Body of pancreas (tissue), 4 donors: ENCODE measurements at regions not wholly inside any gene's neighbourhood (a gene's known extent, or its start where the extent isn't known, plus 50 kb on each side); places are given as distances from the start of the nearest gene placed in this dataset.

ENCODE experiments used
- CTCF ChIP-seq, 7 experiments: fragments of 450-650 bp in 4 of 7; fragments of 200-600 bp in 3 of 7; sonication (generic) in 3 of 7; IDR thresholded peaks; one replicate each; pipeline ENCODE4 v1.5.1; 2016 to 2019; ENCODE audit warnings: antibody characterized with exemption in 7 of 7
- POLR2A ChIP-seq, 3 donors: fragments of 450-650 bp; IDR thresholded peaks; one replicate each; pipeline ENCODE4 v1.6.1; 2016; ENCODE audit warnings: antibody characterized with exemption in 3 of 3, mild to moderate bottlenecking in 2 of 3

GRCh38 chr16:73871088-73871733, 425.4 kb upstream of the PSMD7 start:
- TF ChIP-seq CTCF (IDR thresholded peaks at IDR 0.05) = no peak
- TF ChIP-seq POLR2A (IDR thresholded peaks at IDR 0.05) = no peak
